Activated CD8-positive, alpha-beta memory T cell treated with anti-CD3 and anti-CD28 coated beads for 48 hours (primary cell): ENCODE measurements at regions not wholly inside any gene's neighbourhood (a gene's known extent, or its start where the extent isn't known, plus 50 kb on each side); places are given as distances from the start of the nearest gene placed in this dataset.
"Not testable (repeated sequence)": the region's sequence is repeated elsewhere in the genome, so short reads cannot be mapped to it uniquely, and the experiment has no call there.

ENCODE experiments used
- DNase-seq, 3 experiments: peaks; one replicate each; pipeline ENCODE4 v3.0.0-alpha.2; 2020; ENCODE audit warnings: low read depth in 2 of 3, low spot score in 2 of 3

DNA sequence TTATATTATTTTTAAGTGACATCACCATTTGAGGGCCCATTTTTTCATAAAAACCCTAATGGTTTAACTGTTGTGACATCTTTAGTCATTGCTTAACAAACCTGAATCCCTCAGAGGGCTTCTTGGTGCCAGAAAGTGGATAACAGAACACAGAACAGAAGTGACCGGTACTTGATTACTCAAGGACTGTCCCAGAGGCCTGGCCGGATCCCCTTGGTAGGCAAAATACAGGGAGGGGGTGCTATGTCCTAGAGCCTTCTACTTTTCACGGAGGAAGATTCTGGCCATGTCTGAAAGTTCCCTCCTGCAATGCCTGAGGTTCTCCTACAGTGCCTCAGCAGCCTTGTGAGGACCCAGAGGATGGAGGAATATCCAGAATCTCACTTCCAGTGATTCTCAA is 94.3 kb upstream of the DCLK2 start:
- no peak for DNase-seq

GRCh38 chr4:149985981-149986380 is 92.3 kb upstream of the DCLK2 start:
- DNase-seq: no peak

DNA sequence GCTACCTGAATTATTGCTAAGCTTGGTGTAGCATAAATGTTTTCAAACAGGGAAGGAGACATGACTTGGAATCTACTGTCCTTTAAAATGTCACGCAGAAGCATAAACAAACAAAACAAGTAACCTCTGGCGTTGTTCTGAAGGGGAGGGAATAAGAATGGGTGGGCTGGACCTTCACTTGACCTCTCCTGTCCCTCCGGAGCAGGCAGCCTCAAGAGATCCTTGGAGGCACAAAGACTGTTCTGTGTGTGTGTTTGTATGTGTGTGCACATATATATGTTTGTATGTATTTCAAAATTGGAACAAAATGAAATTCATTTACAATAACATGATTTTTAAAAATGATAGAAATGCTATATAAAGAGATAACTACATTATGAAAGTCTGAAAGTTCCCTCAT is 91.3 kb upstream of the DCLK2 start:
- DNase-seq: no peak

- no peak for DNase-seq
These were observed 90.7 kb upstream of the DCLK2 start for GRCh38 chr4:149987330-149988086.

GRCh38 chr4:149988087-149988410 is 90.2 kb upstream of the DCLK2 start:
- no peak for DNase-seq

GRCh38 chr4:149993030-149993429 is 85.2 kb upstream of the DCLK2 start:
- DNase-seq: no peak

DNA sequence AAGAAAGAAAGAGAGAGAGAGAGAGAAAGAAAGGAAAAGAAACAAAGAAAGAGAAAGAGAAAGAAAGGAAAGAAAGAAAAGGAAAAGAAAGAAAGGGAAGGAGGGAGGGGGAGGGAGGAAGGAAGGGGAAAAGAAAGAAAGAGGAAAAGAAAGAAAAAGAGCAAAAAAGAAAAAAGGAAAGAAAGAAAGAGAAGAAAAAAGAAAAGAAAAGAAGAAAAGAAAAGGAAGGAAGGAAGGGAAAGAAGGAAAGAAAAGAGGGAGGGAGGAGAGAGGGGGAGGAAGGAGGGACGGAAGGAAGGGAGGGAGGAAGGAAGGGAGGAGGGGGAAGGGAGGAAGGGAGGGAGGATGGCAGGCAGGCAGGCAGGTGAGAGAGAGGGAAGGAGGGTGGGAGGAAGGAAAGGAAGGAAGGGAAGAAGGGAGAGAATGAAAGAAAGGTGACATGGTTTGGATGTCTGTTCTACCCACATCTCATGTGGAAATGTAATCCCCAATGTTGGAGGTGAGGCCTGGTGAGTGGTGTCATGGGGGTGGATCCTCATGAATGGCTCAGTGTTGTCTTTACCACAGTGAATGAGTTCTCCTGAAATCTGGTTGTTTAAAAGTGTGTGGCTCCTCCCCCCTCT is 83.0 kb upstream of the DCLK2 start:
- no peak for DNase-seq

GRCh38 chr4:149997881-149998421 is 80.3 kb upstream of the DCLK2 start:
- DNase-seq: no peak

DNA sequence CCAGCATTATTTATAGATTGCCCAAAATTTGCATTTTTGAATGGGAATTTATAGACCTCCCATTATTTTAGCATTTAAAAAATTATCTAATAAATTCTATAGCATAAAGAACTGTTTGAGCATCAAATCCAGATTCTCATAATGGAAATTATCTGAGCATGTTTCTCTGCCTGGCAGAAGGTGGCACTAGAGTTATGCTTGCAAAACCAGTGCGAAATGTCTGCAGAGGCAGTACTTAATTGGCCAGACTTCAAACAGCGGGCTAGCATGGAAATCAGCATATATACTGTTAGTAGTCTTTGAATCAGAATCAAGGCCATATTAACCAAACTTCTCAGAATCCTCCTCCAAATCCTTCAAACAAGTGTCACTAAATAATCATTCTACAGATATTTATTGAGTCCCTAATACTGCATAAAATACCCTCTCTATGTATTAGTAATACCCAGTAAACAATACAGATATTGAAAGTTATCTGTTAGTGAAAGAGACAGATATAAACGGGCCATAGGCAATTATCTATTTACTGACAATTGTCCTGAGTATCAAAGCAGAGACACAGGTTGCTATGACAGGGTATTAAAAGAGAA is 78.7 kb upstream of the DCLK2 start:
- no peak for DNase-seq

DNA sequence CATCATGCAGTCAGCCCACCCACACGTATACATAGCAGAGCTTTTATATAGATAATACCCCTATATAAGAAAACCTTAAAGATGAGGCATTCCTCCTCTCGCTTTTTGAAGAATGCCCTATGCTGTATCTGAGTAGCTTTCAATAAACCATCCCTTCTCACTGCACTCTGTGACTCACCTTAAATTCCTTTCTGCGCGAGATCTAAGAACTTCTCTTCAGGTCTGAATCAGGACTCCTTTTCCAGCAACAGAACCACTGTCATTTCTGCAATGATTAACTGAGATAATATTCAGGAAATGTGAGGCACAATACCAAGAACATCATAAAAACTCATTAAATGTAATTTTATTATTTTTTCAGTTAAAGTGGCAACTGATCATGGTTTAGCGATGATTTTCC is 76.4 kb upstream of the DCLK2 start:
- DNase-seq: no peak

DNA sequence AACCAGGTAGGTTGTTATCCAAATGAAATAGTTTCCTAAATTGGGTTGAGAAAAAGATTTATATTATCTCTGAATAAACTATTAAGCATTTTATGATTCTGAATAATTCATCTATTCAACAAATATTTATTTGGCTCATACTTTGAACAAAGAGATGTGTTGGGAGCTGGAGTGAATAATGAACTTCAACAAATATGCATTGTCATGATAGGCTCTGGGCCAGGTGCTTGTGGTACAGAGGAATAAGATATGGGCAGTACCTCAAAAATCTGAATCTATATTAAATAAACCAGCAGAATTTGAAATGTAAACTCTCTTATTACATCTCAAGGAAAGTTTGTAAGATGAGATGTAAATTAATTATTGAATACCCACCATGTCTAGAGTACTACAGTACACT is 75.7 kb upstream of the DCLK2 start:
- no peak for DNase-seq

- DNase-seq: no peak
These were observed 73.8 kb upstream of the DCLK2 start for GRCh38 chr4:150004481-150004880.

GRCh38 chr4:150005537-150005936 is 72.7 kb upstream of the DCLK2 start:
- no peak for DNase-seq

GRCh38 chr4:150006197-150006596 is 72.0 kb upstream of the DCLK2 start:
- no peak for DNase-seq

DNA sequence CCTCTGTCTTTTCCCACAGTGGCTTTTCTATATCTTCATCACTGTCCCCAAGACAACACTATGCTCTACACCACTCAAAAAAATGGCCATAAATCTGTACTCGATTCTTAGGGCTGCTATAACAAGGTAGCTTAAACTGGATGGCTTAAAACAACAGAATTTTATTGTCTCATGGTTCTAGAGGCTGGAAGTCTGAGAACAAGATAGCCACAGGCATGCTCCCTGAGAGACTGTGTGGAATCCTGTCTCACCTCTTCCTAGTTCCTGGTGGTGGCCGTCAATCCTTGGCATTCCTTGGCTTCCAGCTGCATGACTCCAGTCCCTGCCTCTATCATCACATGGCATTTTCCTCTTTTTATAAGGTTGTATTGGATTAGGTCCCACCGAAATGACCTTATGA is 70.7 kb upstream of the DCLK2 start:
- DNase-seq: no peak

DNA sequence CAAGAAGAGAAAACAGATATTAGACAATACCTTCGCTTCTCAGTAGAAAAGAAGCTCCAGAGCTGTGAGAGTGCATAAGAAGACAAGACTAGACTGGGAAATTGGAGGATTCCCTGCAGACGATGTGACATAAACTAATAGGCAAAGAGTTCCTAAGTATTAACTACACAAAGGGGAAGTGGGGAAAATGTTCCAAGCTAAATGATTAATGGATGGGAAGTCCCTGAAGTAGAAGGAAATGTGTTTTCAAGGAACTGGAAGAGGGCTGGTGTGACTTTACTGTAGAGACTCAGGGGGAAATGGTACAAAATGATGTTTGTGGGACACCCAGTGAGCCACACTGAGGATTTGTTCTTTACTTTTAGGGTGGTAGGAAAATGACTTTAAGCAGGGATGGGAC is 69.7 kb upstream of the DCLK2 start:
- no peak for DNase-seq

- no peak for DNase-seq
These were observed 68.7 kb upstream of the DCLK2 start for GRCh38 chr4:150009533-150009932.

- DNase-seq: no peak
These were observed 67.6 kb upstream of the DCLK2 start for GRCh38 chr4:150010525-150011126.

DNA sequence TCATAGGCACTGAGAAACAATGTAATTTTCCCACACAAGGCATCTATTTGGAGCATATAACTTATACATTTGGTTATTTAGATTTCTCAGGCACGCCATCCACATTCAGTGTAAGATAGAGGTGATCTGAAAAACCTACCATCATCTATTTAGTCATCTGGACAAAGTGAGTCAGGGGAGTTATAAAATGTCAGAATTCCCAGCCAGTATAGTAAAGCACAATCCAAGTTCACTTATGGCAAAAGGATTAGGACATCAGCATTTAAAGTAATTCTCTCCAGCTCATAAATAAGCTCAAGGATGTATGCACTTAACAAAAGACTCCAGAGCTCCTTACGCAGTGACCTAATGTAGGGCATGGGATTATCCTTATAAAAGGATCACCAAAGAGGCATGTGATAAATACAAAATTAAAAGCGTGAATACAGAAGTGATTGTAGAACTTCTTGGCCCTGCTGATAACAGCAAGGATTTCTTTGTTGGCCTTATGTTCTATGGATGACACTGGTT is 65.3 kb upstream of the DCLK2 start:
- no peak for DNase-seq

- DNase-seq: not testable (repeated sequence)
These were observed 62.3 kb upstream of the DCLK2 start for GRCh38 chr4:150015910-150016309.

DNA sequence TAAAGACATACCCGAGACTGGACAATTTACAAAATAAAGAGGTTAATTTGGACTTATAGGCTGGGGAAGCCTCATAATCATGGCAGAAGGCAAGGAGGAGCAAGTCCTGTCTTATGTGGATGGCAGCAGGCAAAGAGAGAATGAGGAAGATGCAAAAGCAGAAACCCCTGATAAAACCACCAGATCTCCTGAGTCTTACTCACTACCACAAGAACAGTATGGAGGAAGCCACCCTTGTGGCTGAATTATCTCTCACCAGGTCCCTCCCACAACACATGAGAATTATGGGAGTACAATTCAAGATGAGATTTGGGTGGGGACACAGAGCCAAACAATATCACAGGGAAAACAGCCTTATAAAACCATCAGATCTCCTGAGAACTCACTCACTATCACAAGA is 61.6 kb upstream of the DCLK2 start:
- DNase-seq: not testable (repeated sequence)

- no peak for DNase-seq
These were observed 60.0 kb upstream of the DCLK2 start for GRCh38 chr4:150018257-150018656.
